Nephron progenitor cell (in vitro differentiated cells): ENCODE measurements at regions not wholly inside any gene's neighbourhood (a gene's known extent, or its start where the extent isn't known, plus 50 kb on each side); places are given as distances from the start of the nearest gene placed in this dataset.
A peak's percentile ranks its signal among the peaks of the same experiment; 100 is the strongest.

Experiments
- DNase-seq: peaks from one replicate; pipeline ENCODE4 v3.0.0; 2021
- H3K27ac Mint-ChIP-seq: 2 replicates; pipeline ENCODE4 v1.8.0; 2021; ENCODE audit warnings: mild to moderate bottlenecking, moderate library complexity, mixed read lengths
- H3K27me3 Mint-ChIP-seq: 2 replicates; pipeline ENCODE4 v1.8.0; 2021; ENCODE audit warnings: mild to moderate bottlenecking, low read depth, mixed read lengths; ENCODE audit not compliant: poor library complexity
- H3K36me3 Mint-ChIP-seq: 2 replicates; pipeline ENCODE4 v1.8.0; 2021; ENCODE audit warnings: low read depth, mixed read lengths
- H3K4me1 Mint-ChIP-seq: 2 replicates; pipeline ENCODE4 v1.8.0; 2021; ENCODE audit warnings: mixed read lengths
- H3K4me3 Mint-ChIP-seq: 2 replicates; pipeline ENCODE4 v1.8.0; 2021; ENCODE audit warnings: mild to moderate bottlenecking, moderate library complexity, mixed read lengths
- H3K9me3 Mint-ChIP-seq: 2 replicates; pipeline ENCODE4 v1.8.0; 2021; ENCODE audit warnings: mild to moderate bottlenecking, moderate library complexity, mixed read lengths
- CTCF ChIP-seq: fragments of 200-600 bp; sonication (generic); IDR thresholded peaks from 2 replicates; pipeline ENCODE4 v1.5.0; 2021; ENCODE audit warnings: antibody characterized with exemption

GRCh38 chr6:139580592-139581484 is 206.4 kb upstream of the CITED2 start:
- no peaks in the 10 kb centered on the region for H3K36me3 Mint-ChIP-seq
- H3K4me3 Mint-ChIP-seq: no peak overlapping the region
- H3K27ac Mint-ChIP-seq: no peak overlapping the region
- no peaks in the 10 kb centered on the region for H3K9me3 Mint-ChIP-seq
- no peak for TF ChIP-seq CTCF
- DNase-seq: no peak
- peaks cover 48% of the 10 kb centered on the region for H3K4me1 Mint-ChIP-seq
- H3K27me3 Mint-ChIP-seq: no peaks in the 10 kb centered on the region

GRCh38 chr6:139577763-139578604 is 203.5 kb upstream of the CITED2 start:
- Mint-ChIP-seq H3K27me3 (no peaks in the 10 kb centered on the region), H3K4me1 (peaks cover 43% of the 10 kb centered on the region), H3K4me3 (no peak overlapping the region), H3K36me3 (no peaks in the 10 kb centered on the region), H3K9me3 (no peaks in the 10 kb centered on the region), H3K27ac (peak overlapping the region; percentile 15)
- no peak for TF ChIP-seq CTCF
- DNase-seq: no peak

- Mint-ChIP-seq H3K36me3 (no peaks in the 10 kb centered on the region), H3K9me3 (no peaks in the 10 kb centered on the region), H3K4me3 (no peak overlapping the region), H3K27ac (no peak overlapping the region), H3K27me3 (no peaks in the 10 kb centered on the region), H3K4me1 (peaks cover 43% of the 10 kb centered on the region)
- DNase-seq: no peak
- TF ChIP-seq CTCF: no peak
These were observed 202.8 kb upstream of the CITED2 start for GRCh38 chr6:139577124-139577762.

GRCh38 chr6:139572001-139572400 is 197.6 kb upstream of the CITED2 start:
- H3K36me3 Mint-ChIP-seq: no peaks in the 10 kb centered on the region
- no peak overlapping the region for H3K27ac Mint-ChIP-seq
- H3K4me3 Mint-ChIP-seq: no peak overlapping the region
- no peak for DNase-seq
- TF ChIP-seq CTCF: no peak
- H3K4me1 Mint-ChIP-seq: peaks cover 34% of the 10 kb centered on the region
- H3K27me3 Mint-ChIP-seq: no peaks in the 10 kb centered on the region
- H3K9me3 Mint-ChIP-seq: no peaks in the 10 kb centered on the region

GRCh38 chr6:139570166-139570565 is 195.7 kb upstream of the CITED2 start:
- DNase-seq: no peak
- no peak for TF ChIP-seq CTCF
- Mint-ChIP-seq H3K27ac (no peak overlapping the region), H3K4me1 (peaks cover 37% of the 10 kb centered on the region), H3K27me3 (no peaks in the 10 kb centered on the region), H3K9me3 (peaks cover 3% of the 10 kb centered on the region), H3K36me3 (no peaks in the 10 kb centered on the region), H3K4me3 (no peak overlapping the region)
